ENCODE measurements at regions not wholly inside any gene's neighbourhood (a gene's known extent, or its start where the extent isn't known, plus 50 kb on each side); places are given as distances from the start of the nearest gene placed in this dataset.

- H3K27me3 Mint-ChIP-seq (ENCODE audit: low read depth) = no peaks in the 10 kb centered on the region
- POLR2A ChIA-PET = no interaction called here
Observed at GRCh38 chr12:63423839-63424238, 244.5 kb downstream of the DPY19L2 start.

GRCh38 chr12:63420206-63420644 is 248.1 kb downstream of the DPY19L2 start:
- CTCF ChIA-PET = interaction anchor here (0.6 to 1.6 kb wide), 6 partner anchors 9 to 839 kb away, joined by 3 to 8 read pairs (median 4); partner anchors contain the start of gene AVPR1A
- ATAC-seq (peak; percentile 97), DNase-seq (ENCODE audit: low spot score) (peak; percentile 80)
- Mint-ChIP-seq H3K27me3 (ENCODE audit: low read depth) (no peaks in the 10 kb centered on the region), H3K9me3 (peaks cover 6% of the 10 kb centered on the region), H3K36me3 (peaks cover 3% of the 10 kb centered on the region), H3K4me1 (peaks cover 25% of the 10 kb centered on the region), H3K4me3 (no peak overlapping the region; the same call in 1 of the 2 replicates), H3K27ac (0 out of 2 replicates have a peak overlapping the region, but pooled peaks have one; percentile 56)
- POLR2A ChIA-PET = interaction anchor here (1.0 kb wide), 1 partner anchor 9 kb away, joined by 3 read pairs; no protein-coding TSS in a partner anchor
- TF ChIP-seq, protein P1, sequence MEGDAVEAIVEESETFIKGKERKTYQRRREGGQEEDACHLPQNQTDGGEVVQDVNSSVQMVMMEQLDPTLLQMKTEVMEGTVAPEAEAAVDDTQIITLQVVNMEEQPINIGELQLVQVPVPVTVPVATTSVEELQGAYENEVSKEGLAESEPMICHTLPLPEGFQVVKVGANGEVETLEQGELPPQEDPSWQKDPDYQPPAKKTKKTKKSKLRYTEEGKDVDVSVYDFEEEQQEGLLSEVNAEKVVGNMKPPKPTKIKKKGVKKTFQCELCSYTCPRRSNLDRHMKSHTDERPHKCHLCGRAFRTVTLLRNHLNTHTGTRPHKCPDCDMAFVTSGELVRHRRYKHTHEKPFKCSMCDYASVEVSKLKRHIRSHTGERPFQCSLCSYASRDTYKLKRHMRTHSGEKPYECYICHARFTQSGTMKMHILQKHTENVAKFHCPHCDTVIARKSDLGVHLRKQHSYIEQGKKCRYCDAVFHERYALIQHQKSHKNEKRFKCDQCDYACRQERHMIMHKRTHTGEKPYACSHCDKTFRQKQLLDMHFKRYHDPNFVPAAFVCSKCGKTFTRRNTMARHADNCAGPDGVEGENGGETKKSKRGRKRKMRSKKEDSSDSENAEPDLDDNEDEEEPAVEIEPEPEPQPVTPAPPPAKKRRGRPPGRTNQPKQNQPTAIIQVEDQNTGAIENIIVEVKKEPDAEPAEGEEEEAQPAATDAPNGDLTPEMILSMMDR (IDR thresholded peaks at IDR 0.05) = peak; percentile 47
- TF ChIP-seq ARID4B (CRISPR knock-in tag; IDR thresholded peaks at IDR 0.05; ENCODE audit: borderline replicate concordance) (0 out of 2 replicates have a peak, but pooled peaks have one; percentile 40), NR2C2 (CRISPR knock-in tag; IDR thresholded peaks at IDR 0.05) (no peak), JUN (CRISPR knock-in tag; IDR thresholded peaks at IDR 0.05) (no peak), HMGXB4 (CRISPR knock-in tag; IDR thresholded peaks at IDR 0.05) (0 out of 2 replicates have a peak, but pooled peaks have one; percentile 22)

More at GRCh38 chr12:63423839-63424238, 244.5 kb downstream of the DPY19L2 start:
- Mint-ChIP-seq H3K4me1 (peaks cover 25% of the 10 kb centered on the region), H3K27ac (no peak overlapping the region), H3K9me3 (peaks cover 7% of the 10 kb centered on the region; the same call in 1 of the 2 replicates), H3K4me3 (no peak overlapping the region), H3K36me3 (no peaks in the 10 kb centered on the region)
- TF ChIP-seq USF1 (CRISPR knock-in tag; IDR thresholded peaks at IDR 0.05) (no peak), TEAD4 (CRISPR knock-in tag; IDR thresholded peaks at IDR 0.05) (no peak)
- DNase-seq (ENCODE audit: low spot score) (no peak), ATAC-seq (no peak)
- CTCF ChIA-PET = no interaction called here

DNA sequence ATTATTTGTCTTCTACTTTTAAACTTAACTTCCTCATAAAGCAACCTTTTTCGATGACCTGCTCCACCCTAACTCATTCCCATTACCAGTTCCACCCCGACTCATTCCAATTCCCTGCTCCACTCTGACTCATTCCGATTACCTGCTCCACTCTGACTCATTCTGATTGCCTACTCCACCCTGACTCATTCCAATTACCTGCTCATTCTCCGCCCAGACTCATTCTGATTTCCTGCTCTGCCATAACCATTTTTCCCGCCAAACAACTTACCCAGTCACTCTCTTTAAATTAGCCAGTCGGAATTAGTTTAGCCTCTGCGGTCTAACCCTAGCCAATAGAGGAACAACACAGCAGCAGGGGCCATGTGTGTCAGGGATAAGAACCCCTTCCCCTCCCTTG is 249.1 kb downstream of the DPY19L2 start:
- H3K9me3 Mint-ChIP-seq = peaks cover 15% of the 10 kb centered on the region
- CTCF ChIA-PET = interaction anchor here (1.6 kb wide), 2 partner anchors 10 to 268 kb away, joined by 4 to 8 read pairs; partner anchors contain the start of gene AVPR1A
- DNase-seq (ENCODE audit: low spot score) (no peak), ATAC-seq (no peak)
- peaks cover 10% of the 10 kb centered on the region for H3K36me3 Mint-ChIP-seq
- H3K27me3 Mint-ChIP-seq (ENCODE audit: low read depth) = no peaks in the 10 kb centered on the region
- POLR2A ChIA-PET = no interaction called here
- H3K4me1 Mint-ChIP-seq = peaks cover 25% of the 10 kb centered on the region
- no peak overlapping the region for H3K4me3 Mint-ChIP-seq
- peak overlapping the region; percentile 18; the same call in 1 of the 2 replicates for H3K27ac Mint-ChIP-seq
- TF ChIP-seq NR1H2 (CRISPR knock-in tag; IDR thresholded peaks at IDR 0.05) = no peak
- no peak for TF ChIP-seq HMGA2 (CRISPR knock-in tag; IDR thresholded peaks at IDR 0.05)
- TF ChIP-seq MXD4 (CRISPR knock-in tag; IDR thresholded peaks at IDR 0.05; ENCODE audit: borderline replicate concordance) = no peak
- no peak for TF ChIP-seq ZNF138 (CRISPR knock-in tag; conservative IDR thresholded peaks at IDR 0.05)
- no peak for TF ChIP-seq ZBTB21 (CRISPR knock-in tag; IDR thresholded peaks at IDR 0.05; ENCODE audit: borderline replicate concordance)
- no peak for TF ChIP-seq OVOL2 (CRISPR knock-in tag; IDR thresholded peaks at IDR 0.05; ENCODE audit: borderline replicate concordance)
- TF ChIP-seq RELA (CRISPR knock-in tag; IDR thresholded peaks at IDR 0.05; ENCODE audit: borderline replicate concordance) = no peak
- no peak for TF ChIP-seq JUN (CRISPR knock-in tag; IDR thresholded peaks at IDR 0.05)
- TF ChIP-seq NFE2L1 (CRISPR knock-in tag; IDR thresholded peaks at IDR 0.05) = no peak
- TF ChIP-seq ATF6 (CRISPR knock-in tag; IDR thresholded peaks at IDR 0.05) = no peak
- TF ChIP-seq ZNF121 (CRISPR knock-in tag; IDR thresholded peaks at IDR 0.05) = no peak
- no peak for TF ChIP-seq CREB1 (CRISPR knock-in tag; IDR thresholded peaks at IDR 0.05)
- TF ChIP-seq JAZF1 (CRISPR knock-in tag; IDR thresholded peaks at IDR 0.05) = no peak
- no peak for TF ChIP-seq ZNF232 (CRISPR knock-in tag; IDR thresholded peaks at IDR 0.05)
- TF ChIP-seq GRHL2 (CRISPR knock-in tag; IDR thresholded peaks at IDR 0.05; ENCODE audit: insufficient replicate concordance, severe bottlenecking) = no peak

All from WTC11 (cell line).